ENCODE measurements at regions not wholly inside any gene's neighbourhood (a gene's known extent, or its start where the extent isn't known, plus 50 kb on each side); places are given as distances from the start of the nearest gene placed in this dataset.
"Not testable (repeated sequence)": the region's sequence is repeated elsewhere in the genome, so short reads cannot be mapped to it uniquely, and the experiment has no call there.

- DNase-seq (ENCODE audit: low spot score) = no peak
Observed at GRCh38 chr9:86575137-86575536, 220.9 kb upstream of the TUT7 start.

DNA sequence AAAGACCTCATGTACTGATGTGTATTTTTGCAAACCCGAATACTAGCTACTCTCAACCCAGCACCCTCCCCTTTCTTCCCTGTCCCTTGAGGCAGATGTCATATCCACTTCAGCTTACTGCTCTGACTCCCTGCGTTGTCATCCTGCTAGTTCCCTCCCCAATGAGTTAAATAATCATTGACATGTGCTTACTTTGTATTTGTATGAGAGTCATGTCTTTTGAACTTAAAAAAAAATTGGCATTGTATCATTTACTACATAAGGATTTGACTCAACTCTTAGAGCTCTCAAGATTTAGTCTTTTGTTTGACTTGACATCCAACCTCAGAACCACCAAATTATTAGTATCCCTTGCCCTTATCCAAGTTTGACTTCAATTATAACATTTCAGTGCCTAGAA lies 219.7 kb upstream of the TUT7 start:
- DNase-seq (ENCODE audit: low spot score) = no peak

DNA sequence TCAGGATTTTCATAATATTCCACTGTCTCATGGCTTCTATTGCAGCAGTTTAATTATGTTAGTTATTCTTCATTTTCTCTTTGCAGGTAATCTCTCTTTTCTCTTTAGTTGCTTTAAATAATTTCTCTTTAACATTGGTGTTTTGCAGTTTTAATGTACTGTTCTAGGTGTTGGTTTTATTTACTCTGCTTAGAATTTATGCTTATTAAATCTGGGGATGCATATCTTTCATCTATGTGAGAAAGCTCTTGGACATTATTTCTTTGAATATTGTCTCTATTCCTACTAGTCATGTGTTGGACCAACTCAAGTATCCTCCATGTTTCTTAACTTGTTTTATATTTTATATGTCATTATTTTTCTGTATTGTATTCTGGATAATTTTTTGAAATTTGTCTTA lies 218.7 kb upstream of the TUT7 start:
- no peak for DNase-seq (ENCODE audit: low spot score)

DNA sequence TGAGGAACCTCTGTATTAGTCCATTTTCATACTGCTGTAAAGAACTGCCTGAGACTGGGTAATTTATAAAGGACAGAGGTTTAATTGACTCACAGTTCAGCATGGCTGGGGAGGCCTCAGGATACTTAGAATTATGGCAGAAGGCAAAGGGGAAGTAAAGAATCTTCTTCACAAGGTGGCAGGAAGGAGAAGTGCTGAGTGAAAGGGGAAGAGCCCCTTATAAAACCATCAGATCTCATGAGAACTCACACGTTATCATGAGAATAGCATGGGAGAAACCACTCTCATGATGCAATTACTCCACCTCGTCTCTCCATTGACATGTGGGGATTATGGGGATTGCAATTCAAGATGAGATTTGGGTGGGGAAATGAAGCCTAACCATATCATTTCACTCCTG lies 211.4 kb upstream of the TUT7 start:
- DNase-seq (ENCODE audit: low spot score) = not testable (repeated sequence)

- DNase-seq (ENCODE audit: low spot score) = no peak
Observed at GRCh38 chr9:86563936-86564335, 209.7 kb upstream of the TUT7 start.

DNA sequence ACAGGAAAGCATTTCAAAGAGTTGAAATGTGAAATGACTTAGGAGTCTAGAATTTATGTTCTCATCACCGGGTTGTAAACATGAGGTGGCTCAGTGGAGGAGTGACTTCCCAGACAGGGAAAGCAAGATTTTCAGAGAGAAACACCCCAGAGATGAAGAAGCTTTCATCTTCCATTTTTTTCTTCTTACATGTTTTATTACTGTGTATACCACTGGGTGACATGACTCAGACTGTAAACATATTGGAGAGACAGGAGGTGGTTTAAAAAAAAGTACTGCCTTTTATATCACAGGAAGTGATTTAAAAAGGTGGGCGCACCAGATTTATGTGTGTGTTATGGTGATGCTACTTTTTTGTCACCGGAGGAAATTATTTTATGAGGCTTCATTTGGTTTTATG lies 209.1 kb upstream of the TUT7 start:
- DNase-seq (ENCODE audit: low spot score) = no peak

GRCh38 chr9:86562691-86563090 lies 208.5 kb upstream of the TUT7 start:
- DNase-seq (ENCODE audit: low spot score) = no peak

- DNase-seq (ENCODE audit: low spot score) = no peak
Observed at GRCh38 chr9:86557918-86558317, 203.7 kb upstream of the TUT7 start.

- DNase-seq (ENCODE audit: low spot score) = no peak
Observed at GRCh38 chr9:86557063-86557766, 203.0 kb upstream of the TUT7 start.

DNA sequence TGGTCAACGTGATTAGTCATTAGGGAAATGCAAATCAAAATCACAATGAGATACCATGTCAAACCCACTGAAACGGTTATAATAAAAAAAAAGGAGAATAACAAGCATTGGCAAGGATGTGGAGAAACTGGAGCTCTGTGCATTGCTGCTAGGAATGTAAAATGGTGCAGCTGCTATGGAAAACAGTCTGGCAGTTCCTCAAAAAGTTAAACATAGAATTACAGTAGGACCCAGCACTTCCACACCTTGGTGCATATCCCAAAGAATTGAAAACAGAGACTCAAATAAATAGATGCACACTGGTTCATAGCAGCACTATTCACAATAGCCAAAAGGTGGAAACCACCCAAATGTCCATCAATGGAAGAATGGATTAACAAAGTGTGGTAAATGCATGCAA lies 201.5 kb upstream of the TUT7 start:
- DNase-seq (ENCODE audit: low spot score) = no peak

DNA sequence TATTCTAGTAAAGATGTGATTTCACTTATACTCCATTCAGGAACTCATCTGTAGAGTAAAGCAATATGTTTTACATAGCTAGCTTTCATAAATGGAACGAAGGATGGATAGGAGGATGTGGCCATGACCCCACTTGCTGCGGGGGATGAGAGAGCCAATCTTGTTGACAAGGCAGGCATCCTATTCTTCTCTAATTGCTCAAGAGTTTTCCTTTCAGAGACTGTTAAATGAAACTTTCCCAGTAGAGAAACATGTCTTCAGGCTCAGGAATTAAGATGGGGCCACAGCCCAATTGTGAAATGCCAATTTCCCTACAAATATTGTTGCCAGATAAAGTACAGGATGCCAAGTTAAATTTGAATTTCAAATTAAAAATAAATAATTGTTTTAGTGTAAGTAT lies 196.2 kb upstream of the TUT7 start:
- no peak for DNase-seq (ENCODE audit: low spot score)

DNA sequence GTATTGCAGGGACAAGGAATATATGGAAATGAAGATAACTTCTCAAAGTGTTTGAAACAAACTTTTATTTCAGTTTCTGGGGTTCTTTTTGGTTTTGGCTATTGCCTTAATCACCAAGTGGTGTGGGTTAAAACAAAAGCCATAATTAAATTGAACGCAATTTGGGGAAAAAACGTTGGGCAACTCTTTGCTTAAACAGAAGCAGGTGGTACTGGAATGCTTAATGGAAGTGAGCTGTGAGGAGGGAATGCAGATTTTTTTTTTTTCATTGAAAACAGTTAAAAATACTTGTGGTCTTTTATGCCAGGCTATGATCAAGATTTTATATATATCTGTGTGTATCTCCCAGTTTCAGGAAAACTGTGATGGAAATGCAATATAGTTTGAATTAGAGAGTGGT lies 195.7 kb upstream of the TUT7 start:
- no peak for DNase-seq (ENCODE audit: low spot score)

- DNase-seq (ENCODE audit: low spot score) = no peak
Observed at GRCh38 chr9:86549401-86549811, 195.2 kb upstream of the TUT7 start.

DNA sequence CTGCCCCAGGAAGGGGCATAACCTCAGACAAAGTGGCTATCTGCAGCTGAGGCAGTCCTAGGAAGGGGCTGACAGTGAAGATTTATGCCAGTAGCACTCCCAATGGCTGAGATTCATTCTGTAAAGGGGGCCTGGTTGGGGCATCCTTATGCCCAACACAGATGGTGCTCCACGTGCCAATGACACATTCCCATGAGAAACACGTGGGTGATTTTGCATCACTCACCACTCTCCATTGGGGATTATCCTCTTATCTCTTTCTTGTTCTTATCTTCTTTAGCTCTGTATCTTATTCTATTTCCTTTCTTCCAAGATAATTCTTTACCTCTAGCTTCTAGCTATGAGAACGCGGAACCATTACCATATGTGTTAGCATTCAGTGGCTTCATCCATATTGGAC lies 194.0 kb upstream of the TUT7 start:
- no peak for DNase-seq (ENCODE audit: low spot score)

DNA sequence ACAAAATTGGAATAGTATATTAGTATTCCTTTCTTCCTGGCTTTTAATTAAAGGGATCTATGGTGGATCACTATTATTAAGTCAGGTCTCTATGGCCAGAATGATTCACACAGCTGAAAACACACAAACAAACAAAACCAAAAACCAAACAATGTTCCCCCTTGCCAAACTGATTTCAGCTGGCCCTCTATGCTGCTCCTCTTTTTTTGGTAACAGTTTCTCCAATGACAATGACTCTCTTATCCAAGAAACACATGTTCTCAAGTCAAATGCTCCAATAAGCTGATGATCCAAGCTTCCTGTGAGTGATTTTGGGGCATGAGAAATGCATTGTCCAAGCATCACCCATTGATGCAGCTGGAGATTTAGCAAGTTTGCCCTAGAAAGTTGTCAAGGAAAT lies 193.4 kb upstream of the TUT7 start:
- no peak for DNase-seq (ENCODE audit: low spot score)

- DNase-seq (ENCODE audit: low spot score) = no peak
Observed at GRCh38 chr9:86546712-86547111, 192.5 kb upstream of the TUT7 start.

DNA sequence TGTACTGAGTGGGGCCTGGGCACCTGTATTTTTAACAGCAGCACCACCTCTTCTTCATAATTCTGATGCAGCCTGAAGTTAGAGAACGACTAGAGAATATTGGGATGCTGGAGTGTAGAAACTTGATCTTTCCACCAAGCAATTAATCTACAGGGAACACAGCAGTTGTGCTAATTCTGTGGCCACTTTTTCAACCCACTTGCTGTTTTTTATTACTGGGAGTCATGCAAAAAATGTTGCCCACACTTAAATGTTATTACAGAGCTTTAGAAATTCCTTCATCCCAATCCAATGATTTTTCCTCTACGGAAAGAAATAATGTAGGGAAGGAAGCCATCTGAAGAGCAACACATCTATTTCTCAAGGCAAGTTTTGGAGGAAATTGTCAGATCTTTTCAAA lies 190.9 kb upstream of the TUT7 start:
- no peak for DNase-seq (ENCODE audit: low spot score)

DNA sequence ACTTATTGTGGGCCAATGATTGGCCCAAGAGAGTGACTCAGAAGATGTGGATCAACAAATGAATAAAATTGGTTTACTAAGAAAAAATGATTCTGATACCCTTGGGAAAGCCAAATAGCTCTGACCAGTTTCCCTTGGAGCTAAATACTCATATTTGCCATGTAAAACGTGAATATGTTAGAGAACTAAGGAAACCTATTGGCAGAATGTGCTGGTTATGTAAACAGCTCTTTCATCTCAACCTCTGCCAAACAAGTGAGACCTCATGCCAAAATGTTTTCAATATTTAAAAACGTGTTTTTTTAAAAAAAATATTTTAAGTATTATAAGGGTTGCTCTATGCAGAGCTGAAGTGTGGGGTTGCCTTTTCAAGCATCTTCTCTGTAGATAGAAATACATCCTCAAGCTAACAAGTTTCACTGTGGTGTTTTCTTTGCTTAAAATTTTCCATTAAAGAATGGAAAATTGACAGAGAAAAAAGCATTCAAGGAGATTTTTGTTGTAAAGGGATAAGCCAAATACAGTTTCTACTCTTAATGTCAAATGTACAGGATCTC lies 186.9 kb upstream of the TUT7 start:
- no peak for DNase-seq (ENCODE audit: low spot score)

DNA sequence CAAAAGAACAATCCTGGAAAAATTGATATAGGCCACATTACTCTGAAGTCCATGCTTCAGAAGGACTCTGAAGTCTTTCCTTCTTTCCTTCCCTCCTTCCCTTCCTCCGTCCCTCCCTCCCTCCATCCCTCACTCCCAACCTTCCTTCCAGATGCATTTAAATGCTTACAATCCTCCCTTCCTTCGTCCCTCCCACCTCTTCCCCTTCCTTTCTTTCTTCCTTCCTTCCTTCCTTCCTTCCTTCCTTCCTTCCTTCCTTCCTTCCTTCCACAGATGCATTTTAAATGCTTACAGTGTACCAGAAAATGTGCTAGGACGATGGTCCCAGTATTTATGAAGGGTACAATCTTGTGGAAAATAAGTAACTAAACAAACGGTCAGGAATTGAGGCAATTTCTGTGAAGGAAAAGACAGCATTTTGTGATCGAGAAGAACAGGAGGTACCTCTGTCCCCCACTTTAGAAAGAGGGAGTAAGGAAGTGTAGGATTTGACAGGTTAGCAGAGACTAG lies 181.3 kb upstream of the TUT7 start:
- no peak for DNase-seq (ENCODE audit: low spot score)

GRCh38 chr9:86534572-86535258 lies 180.5 kb upstream of the TUT7 start:
- DNase-seq (ENCODE audit: low spot score) = no peak

- no peak for DNase-seq (ENCODE audit: low spot score)
Observed at GRCh38 chr9:86531971-86532640, 177.9 kb upstream of the TUT7 start.

- DNase-seq (ENCODE audit: low spot score) = no peak
Observed at GRCh38 chr9:86531273-86531970, 177.2 kb upstream of the TUT7 start.

All from ecto neural progenitor cell (in vitro differentiated cells).